Smooth muscle cell (in vitro differentiated cells): ENCODE measurements at regions not wholly inside any gene's neighbourhood (a gene's known extent, or its start where the extent isn't known, plus 50 kb on each side); places are given as distances from the start of the nearest gene placed in this dataset. TPM values are rescaled to one million over a fixed set of nuclear protein-coding genes. Genes with fewer than 3 reads are reported as not detected.

Experiments
- small RNA-seq: library from RNA; depleted of rRNA; stranded (forward); fragments of <200 nt; gene quantifications from one replicate; pipeline ENCODE3, GENCODE V24; 2014

Small RNA genes lying in the stretch of these regions (small RNA-seq; reads per million reads assigned to genes)
- gene RN7SL188P: not detected
